Mesenchymal stem cell (in vitro differentiated cells and primary cell): ENCODE measurements at regions not wholly inside any gene's neighbourhood (a gene's known extent, or its start where the extent isn't known, plus 50 kb on each side); places are given as distances from the start of the nearest gene placed in this dataset.

Source experiments
- DNase-seq: peaks from one replicate; pipeline ENCODE4 v3.0.0-alpha.2; 2013
- H2AFZ ChIP-seq: one replicate; pipeline ENCODE4 v1.6.1; 2013; ENCODE audit warnings: low read depth, mild to moderate bottlenecking, control low read depth, inconsistent platforms, low read length, moderate library complexity
- H2AK5ac ChIP-seq: 2 replicates; pipeline ENCODE4 v1.6.1; 2013; ENCODE audit warnings: low read length, moderate library complexity, mild to moderate bottlenecking, inconsistent platforms; ENCODE audit not compliant: severe bottlenecking
- H2BK120ac ChIP-seq: one replicate; pipeline ENCODE4 v1.6.1; 2013; ENCODE audit warnings: low read depth, mild to moderate bottlenecking, inconsistent platforms, low read length, moderate library complexity
- H2BK12ac ChIP-seq, 2 experiments: one replicate each; pipeline ENCODE4 v1.6.1; 2013; ENCODE audit warnings: inconsistent platforms in 2 of 2, low read length in 2 of 2, mild to moderate bottlenecking in 2 of 2, moderate library complexity in 2 of 2, control low read depth in 1 of 2
- H2BK15ac ChIP-seq: one replicate; pipeline ENCODE4 v1.6.1; 2013; ENCODE audit warnings: mild to moderate bottlenecking, low read depth, inconsistent platforms; ENCODE audit not compliant: poor library complexity, severe bottlenecking
- H2BK5ac ChIP-seq: 2 replicates; pipeline ENCODE4 v1.6.1; 2013; ENCODE audit warnings: low read depth, mild to moderate bottlenecking, low read length, control low read depth, inconsistent platforms; ENCODE audit not compliant: poor library complexity, severe bottlenecking
- H3K14ac ChIP-seq, 2 experiments: one replicate each; pipeline ENCODE4 v1.6.1; 2013; ENCODE audit warnings: inconsistent platforms in 2 of 2, low read length in 2 of 2, control low read depth in 1 of 2, mild to moderate bottlenecking in 1 of 2, moderate library complexity in 1 of 2
- H3K18ac ChIP-seq, 2 experiments: one replicate each; pipeline ENCODE4 v1.6.1; 2013; ENCODE audit warnings: inconsistent platforms in 2 of 2, low read length in 2 of 2, control low read depth in 1 of 2, low read depth in 1 of 2, mild to moderate bottlenecking in 1 of 2
- H3K23ac ChIP-seq, 2 experiments: one replicate each; pipeline ENCODE4 v1.6.1; 2013; ENCODE audit warnings: inconsistent platforms in 2 of 2, low read length in 2 of 2, mild to moderate bottlenecking in 2 of 2, moderate library complexity in 2 of 2, control low read depth in 1 of 2
- H3K27ac ChIP-seq: 2 replicates; pipeline ENCODE4 v1.5.1; 2013; ENCODE audit warnings: mild to moderate bottlenecking, moderate library complexity, low read length, control low read depth, inconsistent platforms; ENCODE audit not compliant: poor library complexity, severe bottlenecking
- H3K27me3 ChIP-seq, 2 experiments: 2 replicates each; pipeline versions ENCODE4 v1.6.1 to v1.7.0; 2013; ENCODE audit warnings: low read length in 2 of 2, mild to moderate bottlenecking in 2 of 2, moderate library complexity in 2 of 2, control low read depth in 1 of 2, inconsistent platforms in 1 of 2; ENCODE audit not compliant: control insufficient read depth in 1 of 2, insufficient read depth in 1 of 2
- H3K36me3 ChIP-seq, 2 experiments: 2 replicates each; pipeline versions ENCODE4 v1.6.1 to v1.7.0; 2013; ENCODE audit warnings: low read length in 2 of 2, control low read depth in 1 of 2, inconsistent platforms in 1 of 2, low read depth in 1 of 2, mild to moderate bottlenecking in 1 of 2; ENCODE audit not compliant: insufficient read depth in 2 of 2, control insufficient read depth in 1 of 2
- H3K4ac ChIP-seq, 2 experiments: one replicate each; pipeline ENCODE4 v1.6.1; 2013; ENCODE audit warnings: inconsistent platforms in 2 of 2, low read length in 2 of 2, mild to moderate bottlenecking in 2 of 2, moderate library complexity in 2 of 2, control low read depth in 1 of 2, low read depth in 1 of 2
- H3K4me1 ChIP-seq: 2 replicates; pipeline ENCODE4 v1.6.1; 2013; ENCODE audit warnings: low read depth, low read length, control low read depth; ENCODE audit not compliant: control insufficient read depth, insufficient read depth
- H3K4me2 ChIP-seq: 2 replicates; pipeline ENCODE4 v1.6.1; 2013; ENCODE audit warnings: low read length, mild to moderate bottlenecking, inconsistent platforms; ENCODE audit not compliant: poor library complexity, severe bottlenecking
- H3K4me3 ChIP-seq, 2 experiments: 2 replicates each; pipeline versions ENCODE4 v1.5.1 to v1.7.0; 2013; ENCODE audit warnings: low read length in 2 of 2, mild to moderate bottlenecking in 2 of 2, control low read depth in 1 of 2, low read depth in 1 of 2; ENCODE audit not compliant: insufficient read depth in 1 of 2
- H3K79me1 ChIP-seq: replicated peaks from 2 replicates; pipeline ENCODE4 v1.6.1; 2013; ENCODE audit warnings: mild to moderate bottlenecking, control low read depth, low read length, inconsistent platforms; ENCODE audit not compliant: poor library complexity, severe bottlenecking
- H3K9ac ChIP-seq: 2 replicates; pipeline ENCODE4 v1.7.0; 2013; ENCODE audit warnings: mild to moderate bottlenecking, low read length, moderate library complexity
- H3K9me3 ChIP-seq: 2 replicates; pipeline ENCODE4 v1.7.0; 2013; ENCODE audit warnings: mild to moderate bottlenecking, low read length; ENCODE audit not compliant: control insufficient read depth
- H4K8ac ChIP-seq: one replicate; pipeline ENCODE4 v1.6.1; 2013; ENCODE audit warnings: inconsistent platforms, mild to moderate bottlenecking, low read length, moderate library complexity
- H4K91ac ChIP-seq: one replicate; pipeline ENCODE4 v1.6.1; 2013; ENCODE audit warnings: mild to moderate bottlenecking, low read length, inconsistent platforms
- WGBS: methylation state at CpG from one replicate; pipeline ENCODE4 v1.1.7; 2013; ENCODE audit warnings: mixed read lengths; 5-methylcytosine and 5-hydroxymethylcytosine counted together

- Histone ChIP-seq H3K27me3 (no peaks in the 10 kb centered on the region), H2BK120ac (peak overlapping the region; percentile 2), H3K14ac (peak overlapping the region in 1 of 2 experiments; percentile 29), H3K4me3 (no peak overlapping the region), H2BK5ac (no peak overlapping the region), H2AK5ac (no peak overlapping the region), H4K8ac (no peak overlapping the region), H3K4ac (no peak overlapping the region), H3K18ac (peak overlapping the region in 1 of 2 experiments; percentile 25), H3K23ac (no peak overlapping the region), H3K27ac (no peak overlapping the region), H3K4me2 (no peak overlapping the region), H3K36me3 (peaks cover 29 to 34% of the 10 kb centered on the region in 2 experiments), H2AFZ (no peak overlapping the region), H3K4me1 (peaks cover 66% of the 10 kb centered on the region), H2BK12ac (peak overlapping the region in 1 of 2 experiments; percentile 94), H3K9me3 (no peaks in the 10 kb centered on the region), H3K9ac (no peak overlapping the region), H4K91ac (no peak overlapping the region), H2BK15ac (no peak overlapping the region), H3K79me1 (peaks cover 15% of the 10 kb centered on the region)
- DNase-seq, result no peak
- 95% methylated on average over 7 of the region's 7 CpGs for WGBS
Observed at GRCh38 chr17:77468897-77469296, 328.1 kb downstream of the SEC14L1 start.

GRCh38 chr17:77470330-77470786 is 329.6 kb downstream of the SEC14L1 start:
- H3K4me1 ChIP-seq, result peaks cover 75% of the 10 kb centered on the region
- no peak for DNase-seq
- H2BK5ac ChIP-seq, result no peak overlapping the region
- H4K91ac ChIP-seq, result peak overlapping the region; percentile 6
- no peak overlapping the region for H3K4me3 ChIP-seq
- H3K23ac ChIP-seq, result no peak overlapping the region
- no peaks in the 10 kb centered on the region for H3K27me3 ChIP-seq
- no peak overlapping the region for H2AFZ ChIP-seq
- peak overlapping the region; percentile 73 for H4K8ac ChIP-seq
- H2BK12ac ChIP-seq, result peak overlapping the region; percentile 81
- peak overlapping the region; percentile 68 to 98 for H3K18ac ChIP-seq
- WGBS, result 97% methylated on average over 3 of the region's 3 CpGs
- no peaks in the 10 kb centered on the region for H3K9me3 ChIP-seq
- H3K9ac ChIP-seq, result no peak overlapping the region
- peaks cover 25 to 34% of the 10 kb centered on the region in 2 experiments for H3K36me3 ChIP-seq
- no peak overlapping the region for H2BK120ac ChIP-seq
- peak overlapping the region; percentile 63 for H2AK5ac ChIP-seq
- H3K27ac ChIP-seq, result peak overlapping the region; percentile 21
- H3K79me1 ChIP-seq, result peaks cover 13% of the 10 kb centered on the region
- H3K14ac ChIP-seq, result peak overlapping the region in 1 of 2 experiments; percentile 19
- H3K4ac ChIP-seq, result peak overlapping the region; percentile 58 to 90
- peak overlapping the region; percentile 61 for H2BK15ac ChIP-seq
- H3K4me2 ChIP-seq, result no peak overlapping the region

GRCh38 chr17:77470800-77471733 is 330.3 kb downstream of the SEC14L1 start:
- no peaks in the 10 kb centered on the region for H3K27me3 ChIP-seq
- H3K4me2 ChIP-seq, result no peak overlapping the region
- H3K18ac ChIP-seq, result peak overlapping the region; percentile 88 to 98
- peak overlapping the region in 1 of 2 experiments; percentile 49 for H3K4me3 ChIP-seq
- H2AFZ ChIP-seq, result no peak overlapping the region
- H2BK5ac ChIP-seq, result no peak overlapping the region
- H3K4me1 ChIP-seq, result peaks cover 75% of the 10 kb centered on the region
- peaks cover 13% of the 10 kb centered on the region for H3K79me1 ChIP-seq
- H3K27ac ChIP-seq, result peak overlapping the region; percentile 88
- peak overlapping the region; percentile 63 for H2AK5ac ChIP-seq
- H3K9ac ChIP-seq, result peak overlapping the region; percentile 67
- no peaks in the 10 kb centered on the region for H3K9me3 ChIP-seq
- H3K14ac ChIP-seq, result no peak overlapping the region
- H3K23ac ChIP-seq, result no peak overlapping the region
- WGBS, result 13% methylated on average over 8 of the region's 9 CpGs
- peak overlapping the region; percentile 85 for H2BK120ac ChIP-seq
- H4K91ac ChIP-seq, result peak overlapping the region; percentile 86
- peak overlapping the region; percentile 61 for H2BK15ac ChIP-seq
- peaks cover 25 to 34% of the 10 kb centered on the region in 2 experiments for H3K36me3 ChIP-seq
- H4K8ac ChIP-seq, result peak overlapping the region; percentile 73
- H2BK12ac ChIP-seq, result peak overlapping the region; percentile 81
- H3K4ac ChIP-seq, result peak overlapping the region; percentile 58 to 90
- peak; percentile 69 for DNase-seq

- Histone ChIP-seq H3K27me3 (no peaks in the 10 kb centered on the region), H3K4me2 (no peak overlapping the region), H2AK5ac (peak overlapping the region; percentile 52), H3K27ac (peak overlapping the region; percentile 88), H3K14ac (no peak overlapping the region), H3K9me3 (no peaks in the 10 kb centered on the region), H4K8ac (peak overlapping the region; percentile 94), H3K36me3 (peaks cover 23 to 34% of the 10 kb centered on the region in 2 experiments), H3K4me1 (peaks cover 74% of the 10 kb centered on the region), H2BK120ac (peak overlapping the region; percentile 91), H3K18ac (peak overlapping the region; percentile 88 to 98), H3K9ac (peak overlapping the region; percentile 67), H2BK15ac (peak overlapping the region; percentile 52), H2BK5ac (no peak overlapping the region), H2AFZ (no peak overlapping the region), H3K23ac (no peak overlapping the region), H3K79me1 (peaks cover 15% of the 10 kb centered on the region), H3K4ac (peak overlapping the region in 1 of 2 experiments; percentile 66), H4K91ac (peak overlapping the region; percentile 76), H2BK12ac (peak overlapping the region in 1 of 2 experiments; percentile 78), H3K4me3 (peak overlapping the region in 1 of 2 experiments; percentile 0)
- 16% methylated on average over 12 of the region's 12 CpGs for WGBS
- DNase-seq, result peak; percentile 88
Observed at GRCh38 chr17:77471984-77472461, 331.3 kb downstream of the SEC14L1 start.
